ENCODE measurements at regions not wholly inside any gene's neighbourhood (a gene's known extent, or its start where the extent isn't known, plus 50 kb on each side); places are given as distances from the start of the nearest gene placed in this dataset.

- TF ChIP-seq POLR2A (IDR thresholded peaks at IDR 0.05) (no peak), CTCF (IDR thresholded peaks at IDR 0.05) (no peak)
Measured at GRCh38 chr6:113651120-113651519, 206.0 kb upstream of the MARCKS start.

Measured in esophagus squamous epithelium (tissue), 4 donors.